SW480 (cell line): ENCODE measurements at regions not wholly inside any gene's neighbourhood (a gene's known extent, or its start where the extent isn't known, plus 50 kb on each side); places are given as distances from the start of the nearest gene placed in this dataset.

Source experiments
- DNase-seq: peaks from one replicate; pipeline ENCODE4 v3.0.0-alpha.2; 2016; ENCODE audit warnings: low spot score

DNA sequence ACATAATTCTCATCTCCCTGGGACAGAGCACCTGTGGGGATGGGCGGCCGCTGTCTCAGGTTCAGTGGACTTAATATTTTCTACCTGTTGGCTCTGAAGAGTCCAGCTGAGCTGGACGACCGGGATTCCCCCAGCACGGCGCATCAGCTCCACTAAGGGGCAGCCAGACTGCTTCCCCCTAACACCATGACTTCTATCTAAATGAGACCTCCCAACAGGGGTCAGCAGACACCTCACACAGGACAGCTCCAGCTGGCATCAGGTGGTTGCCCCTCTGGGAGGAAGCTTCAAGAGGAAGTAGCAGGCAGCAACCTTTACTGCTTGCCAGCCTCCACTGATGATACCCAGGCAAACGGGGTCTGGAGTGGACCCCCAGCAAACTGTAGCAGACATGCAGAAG lies 226.0 kb upstream of the DSEL start:
- DNase-seq, result no peak

DNA sequence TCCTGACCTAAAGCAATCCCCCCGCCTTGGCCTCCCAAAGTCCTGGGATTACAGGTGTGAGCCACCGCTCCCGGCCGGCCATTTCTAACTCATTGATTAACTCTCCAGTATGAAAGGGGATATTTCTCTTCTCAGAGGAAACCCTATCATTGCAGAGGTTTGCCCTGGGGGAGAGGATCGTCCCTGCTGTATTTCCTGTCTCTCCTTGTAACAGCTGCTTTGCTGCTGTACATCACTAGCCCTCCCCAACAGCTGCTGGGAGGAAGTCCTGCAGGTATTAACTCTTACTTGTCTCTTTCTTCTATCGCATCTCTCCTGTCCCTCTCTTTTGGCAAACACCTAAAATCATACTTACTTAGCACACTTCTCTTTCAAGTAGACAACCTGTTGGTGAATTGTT lies 219.0 kb upstream of the DSEL start:
- no peak for DNase-seq

GRCh38 chr18:67733088-67733487 lies 216.6 kb upstream of the DSEL start:
- no peak for DNase-seq

- no peak for DNase-seq
Observed at GRCh38 chr18:67731851-67732250, 215.3 kb upstream of the DSEL start.

- DNase-seq, result no peak
Observed at GRCh38 chr18:67730886-67731285, 214.4 kb upstream of the DSEL start.

GRCh38 chr18:67728364-67728763 lies 211.8 kb upstream of the DSEL start:
- no peak for DNase-seq

DNA sequence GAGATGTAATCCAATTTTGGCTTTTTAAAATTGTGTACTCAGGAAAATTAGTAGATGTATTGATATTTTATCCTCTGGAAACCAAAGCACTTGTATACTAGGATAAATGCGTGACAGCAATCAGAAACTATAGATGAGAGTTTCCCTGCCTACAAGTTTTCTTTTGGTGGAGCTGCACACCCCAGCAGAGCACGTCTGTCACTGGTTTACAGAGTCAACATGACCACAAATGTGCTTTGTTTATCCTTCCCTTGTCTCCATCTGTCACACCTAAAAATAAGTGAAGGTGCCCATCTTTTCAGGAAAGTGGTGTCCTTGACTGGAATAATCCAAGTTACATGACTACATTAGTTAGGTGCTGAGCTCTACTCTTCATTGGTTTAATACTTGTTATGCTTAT lies 210.4 kb upstream of the DSEL start:
- no peak for DNase-seq

DNA sequence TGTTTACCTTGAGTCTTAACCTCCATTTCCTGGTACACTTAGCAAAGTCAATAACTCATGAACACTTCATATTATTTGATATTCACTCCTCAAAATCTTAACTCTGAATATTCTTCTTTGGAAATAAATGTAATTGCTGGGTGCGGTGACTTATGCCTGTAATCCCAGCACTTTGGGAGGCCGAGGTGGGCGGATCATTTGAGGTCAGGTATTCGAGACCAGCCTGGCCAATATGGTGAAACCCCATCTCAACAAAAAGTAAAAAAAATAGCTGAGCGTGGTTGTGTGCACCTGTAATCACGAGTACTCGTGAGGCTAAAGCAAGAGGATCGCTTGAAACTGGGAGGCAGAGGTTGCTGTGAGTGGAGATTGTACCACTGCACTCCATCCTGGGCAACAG lies 201.3 kb upstream of the DSEL start:
- DNase-seq, result no peak

- DNase-seq, result no peak
Observed at GRCh38 chr18:67715567-67715966, 199.0 kb upstream of the DSEL start.

DNA sequence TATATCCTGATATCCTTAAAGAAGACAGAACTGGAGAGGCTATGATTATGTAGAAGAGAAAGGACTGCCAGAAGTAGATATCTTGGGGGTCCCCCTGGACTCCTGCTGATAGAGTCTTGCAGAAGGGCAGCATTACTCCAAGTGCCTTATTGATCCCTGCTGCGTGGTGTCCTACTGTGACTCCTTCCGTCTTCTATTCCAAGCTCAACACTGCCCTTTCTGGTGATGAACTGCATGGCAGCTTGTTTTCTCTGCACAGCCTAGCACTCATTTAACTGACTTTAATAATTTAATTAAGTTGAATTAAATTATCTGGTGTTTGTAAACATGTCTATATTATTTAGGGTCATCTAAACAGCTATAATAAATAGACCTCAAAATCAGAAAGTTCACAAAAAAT lies 194.1 kb upstream of the DSEL start:
- no peak for DNase-seq

DNA sequence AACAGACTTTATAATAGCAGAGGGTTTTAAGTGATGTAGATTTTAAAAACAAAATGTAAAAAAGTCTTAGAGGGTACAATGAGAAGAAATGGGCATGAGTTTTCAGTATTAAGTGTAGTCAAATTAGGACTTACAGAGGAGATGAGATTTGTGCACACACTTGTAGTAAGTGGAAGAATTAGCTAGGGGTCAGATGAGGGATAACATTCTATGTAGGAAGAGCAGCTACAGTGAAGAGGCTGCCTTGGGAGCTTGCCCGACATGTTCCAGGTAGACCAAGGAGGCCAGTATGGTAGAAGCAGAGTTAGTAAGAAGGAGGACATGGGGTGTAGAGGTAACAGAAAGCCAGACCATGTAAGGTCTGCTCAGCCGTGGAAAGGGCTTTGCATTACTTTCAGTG lies 189.2 kb upstream of the DSEL start:
- DNase-seq, result no peak

DNA sequence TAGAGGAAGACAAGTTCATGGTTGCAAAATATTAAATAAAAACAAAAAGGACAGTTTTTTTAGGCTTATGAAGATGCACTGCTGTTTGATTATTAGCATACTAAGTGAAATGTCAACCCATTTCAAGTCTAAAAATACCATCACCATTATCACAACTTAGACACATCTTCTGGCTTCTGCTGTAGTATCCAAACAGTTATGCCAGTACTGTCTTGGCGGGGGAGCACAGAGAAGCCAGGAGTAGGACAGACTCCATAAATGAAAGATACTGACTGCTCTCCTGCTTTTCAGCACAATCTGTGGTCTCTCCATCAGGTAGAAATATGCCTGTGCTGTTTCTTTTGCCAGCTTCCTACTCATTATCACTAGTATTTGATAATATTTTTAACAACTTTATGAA lies 179.2 kb upstream of the DSEL start:
- no peak for DNase-seq

- DNase-seq, result no peak
Observed at GRCh38 chr18:67694787-67695186, 178.3 kb upstream of the DSEL start.

- DNase-seq, result no peak
Observed at GRCh38 chr18:67692811-67693210, 176.3 kb upstream of the DSEL start.

GRCh38 chr18:67682516-67682915 lies 166.0 kb upstream of the DSEL start:
- DNase-seq, result no peak

DNA sequence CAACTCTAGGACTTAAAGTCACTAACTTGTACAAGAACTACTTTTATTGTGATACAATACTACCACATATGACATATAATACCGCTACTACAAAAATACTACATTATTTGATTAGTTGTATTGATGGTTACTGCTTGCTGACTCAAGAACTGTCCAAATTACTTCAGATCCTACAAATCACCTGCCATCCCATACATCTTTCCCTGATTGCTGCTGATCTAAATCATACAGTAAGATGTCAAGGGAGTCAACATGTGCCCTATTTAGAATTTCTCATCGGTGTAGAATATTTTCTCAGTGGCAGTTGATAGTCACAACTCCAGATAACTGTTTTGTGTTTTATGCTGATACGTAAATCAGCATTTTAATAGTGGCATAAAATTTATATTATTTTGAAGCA lies 161.0 kb upstream of the DSEL start:
- no peak for DNase-seq

GRCh38 chr18:67672716-67673115 lies 156.2 kb upstream of the DSEL start:
- no peak for DNase-seq

- DNase-seq, result no peak
Observed at GRCh38 chr18:67672155-67672554, 155.6 kb upstream of the DSEL start.

DNA sequence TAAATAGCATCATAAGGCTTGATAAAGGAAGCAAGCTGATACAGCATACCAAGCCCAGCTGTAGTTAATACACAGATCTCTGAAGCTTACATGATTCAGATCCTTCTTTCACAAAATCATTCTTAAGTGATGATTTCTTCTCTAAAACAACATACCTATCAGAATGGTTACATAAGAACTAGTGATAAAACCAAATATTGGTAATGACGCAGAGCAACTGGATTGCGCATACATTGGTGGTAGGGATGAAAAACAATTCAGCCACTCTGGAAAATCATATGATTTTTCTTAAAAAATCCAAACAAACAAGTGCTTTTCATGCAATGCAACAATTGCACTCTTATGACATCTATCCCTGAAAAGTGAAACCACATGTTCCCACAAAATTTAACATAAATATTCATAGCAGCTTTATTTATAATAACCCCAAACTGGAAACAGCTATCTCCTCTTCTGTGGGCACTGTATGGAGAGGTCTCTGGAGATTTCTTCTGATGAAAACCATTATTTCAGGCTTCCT lies 153.6 kb upstream of the DSEL start:
- no peak for DNase-seq

GRCh38 chr18:67665266-67665665 lies 148.7 kb upstream of the DSEL start:
- no peak for DNase-seq

- DNase-seq, result no peak
Observed at GRCh38 chr18:67662996-67663395, 146.5 kb upstream of the DSEL start.

GRCh38 chr18:67661555-67661954 lies 145.0 kb upstream of the DSEL start:
- DNase-seq, result no peak

GRCh38 chr18:67654101-67654500 lies 137.6 kb upstream of the DSEL start:
- no peak for DNase-seq

- DNase-seq, result no peak
Observed at GRCh38 chr18:67652288-67652687, 135.8 kb upstream of the DSEL start.

- no peak for DNase-seq
Observed at GRCh38 chr18:67651438-67651837, 134.9 kb upstream of the DSEL start.
